AG09309 (cell line): ENCODE measurements at regions not wholly inside any gene's neighbourhood (a gene's known extent, or its start where the extent isn't known, plus 50 kb on each side); places are given as distances from the start of the nearest gene placed in this dataset.

Source experiments
- DNase-seq: peaks from one replicate; pipeline ENCODE4 v3.0.0-alpha.2; 2010; ENCODE audit warnings: low read depth
- H3K4me3 ChIP-seq: 2 replicates; pipeline ENCODE4 v1.5.1; 2011; ENCODE audit warnings: mild to moderate bottlenecking, low read depth, low read length, moderate library complexity; ENCODE audit not compliant: control insufficient read depth
- CTCF ChIP-seq: IDR thresholded peaks from 2 replicates; pipeline ENCODE4 v1.5.1; 2011; ENCODE audit warnings: mild to moderate bottlenecking, low read depth, low read length, inconsistent platforms; ENCODE audit not compliant: insufficient read depth, control insufficient read depth; ENCODE audit errors: missing control alignments

GRCh38 chr16:86946981-86947380, 368.6 kb downstream of the FOXL1 start:
- no peak for DNase-seq
- TF ChIP-seq CTCF, result no peak
- H3K4me3 ChIP-seq, result no peak overlapping the region

GRCh38 chr16:86948046-86948445, 369.1 kb downstream of the C16orf95 start:
- H3K4me3 ChIP-seq, result no peak overlapping the region
- no peak for DNase-seq
- TF ChIP-seq CTCF, result no peak

- no peak for TF ChIP-seq CTCF
- no peak for DNase-seq
- no peak overlapping the region for H3K4me3 ChIP-seq
These were observed 368.1 kb downstream of the C16orf95 start for GRCh38 chr16:86949116-86949515.

GRCh38 chr16:86949630-86950029, 367.6 kb downstream of the C16orf95 start:
- no peak overlapping the region for H3K4me3 ChIP-seq
- TF ChIP-seq CTCF, result no peak
- DNase-seq, result no peak

GRCh38 chr16:86951041-86951822, 366.0 kb downstream of the C16orf95 start:
- no peak for DNase-seq
- TF ChIP-seq CTCF, result no peak
- no peak overlapping the region for H3K4me3 ChIP-seq

- no peak for TF ChIP-seq CTCF
- H3K4me3 ChIP-seq, result no peak overlapping the region
- DNase-seq, result peak; percentile 94
These were observed 365.2 kb downstream of the C16orf95 start for GRCh38 chr16:86951831-86952598.
